Endothelial cell of hepatic sinusoid (primary cell): ENCODE measurements at regions not wholly inside any gene's neighbourhood (a gene's known extent, or its start where the extent isn't known, plus 50 kb on each side); places are given as distances from the start of the nearest gene placed in this dataset.
"Not testable (repeated sequence)": the region's sequence is repeated elsewhere in the genome, so short reads cannot be mapped to it uniquely, and the experiment has no call there.

Experiments
- in situ Hi-C: cut with HindIII; loops from 2 replicates; pipeline ENCODE4 v1.10.0; 2017; ENCODE audit warnings: low sequenced_read_pairs

DNA sequence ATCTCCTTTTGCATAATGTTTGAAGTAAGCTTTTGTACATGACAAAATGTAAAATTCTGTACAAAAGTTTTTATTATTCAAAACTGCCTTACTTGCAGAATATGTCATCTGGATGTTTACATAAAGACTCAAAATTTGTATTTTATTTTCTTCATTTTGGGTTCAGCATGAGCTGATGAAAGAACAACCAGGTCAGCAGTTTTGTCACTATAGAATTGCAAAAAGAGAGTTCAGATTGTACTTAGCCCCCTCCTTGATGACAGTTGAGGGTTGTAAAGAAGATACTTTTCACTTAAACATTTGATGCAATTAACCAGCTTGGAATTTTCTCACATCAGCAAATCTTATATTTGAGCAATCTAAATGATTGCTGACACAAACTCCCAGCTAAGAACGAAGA, 669.3 kb downstream of the PLA2G4A start:
- in situ Hi-C loops, result no loop called here

DNA sequence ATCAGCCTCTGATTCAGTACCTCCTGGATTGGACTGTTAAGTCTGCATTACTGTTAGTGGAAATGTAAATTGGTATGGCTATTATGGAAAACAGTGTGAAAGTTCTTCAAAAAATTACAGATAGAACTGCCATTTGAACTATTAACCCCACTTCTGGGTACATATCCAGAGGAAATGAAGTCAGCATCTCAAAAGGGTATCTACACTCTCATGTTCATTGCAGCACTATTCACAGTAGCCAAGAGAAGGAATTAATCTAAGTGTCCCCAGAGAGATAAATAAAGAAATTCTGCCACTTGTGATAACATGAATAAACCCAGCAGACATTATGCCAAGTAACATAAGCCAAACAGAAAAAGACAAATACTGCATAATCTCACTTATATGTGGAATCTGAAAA, 676.0 kb downstream of the PLA2G4A start:
- in situ Hi-C loops, result no loop called here

DNA sequence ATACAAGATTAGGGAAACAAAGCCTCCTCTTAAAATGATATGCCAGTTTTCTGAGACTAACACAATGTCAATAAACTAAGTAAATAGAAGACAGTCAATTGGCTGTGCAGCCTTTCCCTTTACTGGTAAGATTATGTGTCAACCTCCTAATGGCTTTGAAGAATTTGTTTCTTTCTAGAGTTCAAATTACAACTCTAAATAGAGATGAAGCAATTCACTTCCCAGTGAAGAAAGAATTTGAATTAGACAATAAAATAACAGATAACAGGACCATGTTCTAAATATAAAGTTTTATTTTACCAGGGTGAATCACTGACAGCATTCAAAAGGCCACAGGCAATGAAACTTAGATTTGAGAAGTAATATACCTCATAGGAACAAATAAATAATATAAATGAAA, 680.3 kb downstream of the PLA2G4A start:
- in situ Hi-C loops, result no loop called here

DNA sequence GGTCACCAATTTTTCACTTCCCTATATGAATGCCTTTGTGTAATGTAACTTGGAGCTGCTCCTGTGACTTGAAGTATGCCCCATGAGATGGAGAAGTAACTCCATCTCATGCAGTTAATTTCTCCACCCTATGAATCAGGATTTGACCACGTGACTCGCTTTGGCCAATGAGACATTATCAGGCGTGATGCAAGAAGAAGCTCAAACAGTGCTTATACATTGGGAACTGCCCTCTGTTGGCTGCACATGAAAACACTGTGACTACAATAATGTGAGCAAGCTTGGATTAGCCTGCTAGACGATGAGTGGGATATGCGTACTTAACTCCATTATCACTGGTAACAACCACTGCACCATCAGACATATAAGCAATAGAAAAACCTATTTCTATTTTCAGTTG, 684.4 kb downstream of the PLA2G4A start:
- in situ Hi-C loops, result no loop called here

- in situ Hi-C loops, result no loop called here
Measured at GRCh38 chr1:187514110-187514509, 685.4 kb downstream of the PLA2G4A start.

GRCh38 chr1:187516874-187517273, 688.1 kb downstream of the PLA2G4A start:
- in situ Hi-C loops, result no loop called here

- in situ Hi-C loops, result no loop called here
Measured at GRCh38 chr1:187517546-187517945, 688.8 kb downstream of the PLA2G4A start.

GRCh38 chr1:187527346-187527745, 698.6 kb downstream of the PLA2G4A start:
- in situ Hi-C loops, result no loop called here

DNA sequence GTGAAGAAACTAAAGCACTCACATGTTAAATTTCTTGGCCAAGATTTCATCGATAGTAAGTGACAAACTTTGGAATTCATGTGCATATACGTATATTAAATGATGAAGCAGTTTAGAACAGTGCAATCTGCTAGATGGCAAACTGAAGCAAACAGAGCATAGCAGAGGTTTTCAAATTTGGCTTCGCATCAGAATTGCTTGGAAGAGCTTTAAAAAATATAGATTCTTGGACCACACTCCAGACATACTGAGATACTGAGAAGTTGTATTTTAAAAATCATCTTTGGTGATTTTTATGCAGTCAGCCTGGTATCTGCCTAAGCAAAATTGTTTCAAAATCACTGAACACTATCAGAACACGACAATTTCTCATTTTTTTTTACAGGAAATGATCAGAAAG, 709.2 kb downstream of the PLA2G4A start:
- in situ Hi-C loops, result no loop called here

DNA sequence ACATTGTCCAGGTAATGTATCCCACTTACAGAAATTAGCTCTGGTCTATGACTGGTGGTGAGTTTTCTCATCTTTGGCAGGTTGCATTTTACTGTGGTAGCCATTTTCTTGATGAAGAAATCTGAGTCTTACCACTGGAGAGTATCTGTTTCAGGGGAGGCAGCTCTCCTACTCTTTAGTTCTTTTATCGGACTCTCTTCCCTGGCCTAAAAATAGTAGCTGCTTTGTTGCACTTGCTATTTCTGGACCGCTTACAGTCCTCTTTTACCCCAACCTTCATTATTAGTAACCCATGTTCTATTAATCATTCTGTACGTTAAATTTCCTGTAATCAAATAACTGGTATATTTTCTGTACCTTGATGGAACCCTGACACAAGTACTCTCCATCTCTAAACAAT, 720.8 kb downstream of the PLA2G4A start:
- in situ Hi-C loops, result no loop called here

DNA sequence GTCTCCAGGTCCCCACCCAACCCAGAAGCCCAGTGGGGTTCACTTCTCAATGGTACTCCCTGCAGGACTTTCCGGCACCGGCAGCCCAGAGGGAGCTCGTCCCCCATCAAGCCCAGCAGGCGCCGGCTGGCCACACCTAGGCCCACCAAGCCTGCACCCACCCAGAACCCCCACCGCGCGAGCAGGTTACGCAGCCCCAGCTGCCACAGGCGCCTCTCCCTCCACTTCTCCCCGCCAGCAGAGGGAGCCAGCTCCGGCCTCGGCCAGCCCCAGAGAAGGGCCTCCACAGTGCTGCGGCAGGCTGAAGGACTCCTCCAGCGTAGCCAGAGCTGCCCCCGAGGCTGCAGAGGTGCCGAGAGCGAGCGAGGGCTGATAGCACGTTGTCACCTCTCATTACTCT, 722.3 kb downstream of the PLA2G4A start:
- in situ Hi-C loops, result no loop called here

DNA sequence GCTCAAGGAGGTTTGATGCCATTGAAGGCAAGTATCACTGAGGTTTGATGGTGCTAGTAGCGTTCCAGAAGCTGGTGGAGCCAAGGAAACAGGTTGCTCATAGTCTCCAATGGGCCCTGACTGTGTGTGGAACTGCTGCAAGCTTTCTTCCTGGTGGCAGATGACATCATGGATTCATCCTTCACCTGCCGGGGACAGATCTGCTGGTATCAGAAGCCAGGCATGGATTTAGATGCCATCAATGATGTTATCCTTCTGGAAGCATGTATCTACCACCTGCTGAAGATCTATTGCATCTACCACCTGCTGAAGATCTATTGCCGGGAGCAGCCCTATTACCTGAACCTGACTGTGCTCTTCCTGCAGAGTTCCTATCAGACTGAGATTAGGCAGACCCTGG, 734.4 kb downstream of the PLA2G4A start:
- in situ Hi-C loops, result no loop called here

DNA sequence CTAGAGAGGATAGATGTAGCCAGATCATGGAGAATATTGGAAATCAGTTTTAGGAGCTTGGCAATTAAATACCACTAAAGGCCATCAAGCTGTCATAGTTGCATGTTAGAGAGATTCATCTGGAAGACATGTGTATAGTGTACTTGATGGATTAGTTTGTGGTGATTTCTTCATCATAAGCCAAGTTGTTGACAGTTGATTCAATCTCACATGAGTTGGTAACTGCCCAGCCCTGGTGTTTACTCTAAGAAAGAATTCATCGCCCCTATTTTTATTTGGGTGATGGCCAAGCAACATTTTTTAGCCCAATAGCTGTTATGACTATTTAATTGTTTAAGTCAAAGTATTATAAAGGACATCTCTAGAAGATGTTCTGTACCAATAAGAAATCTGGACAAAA, 737.6 kb downstream of the PLA2G4A start:
- in situ Hi-C loops, result no loop called here

GRCh38 chr1:187568067-187568466, 739.3 kb downstream of the PLA2G4A start:
- in situ Hi-C loops, result no loop called here

- in situ Hi-C loops, result no loop called here
Measured at GRCh38 chr1:187570166-187570565, 741.4 kb downstream of the PLA2G4A start.

GRCh38 chr1:187577610-187578009, 748.9 kb downstream of the PLA2G4A start:
- in situ Hi-C loops, result no loop called here

- in situ Hi-C loops, result no loop called here
Measured at GRCh38 chr1:187588917-187589316, 760.2 kb downstream of the PLA2G4A start.

DNA sequence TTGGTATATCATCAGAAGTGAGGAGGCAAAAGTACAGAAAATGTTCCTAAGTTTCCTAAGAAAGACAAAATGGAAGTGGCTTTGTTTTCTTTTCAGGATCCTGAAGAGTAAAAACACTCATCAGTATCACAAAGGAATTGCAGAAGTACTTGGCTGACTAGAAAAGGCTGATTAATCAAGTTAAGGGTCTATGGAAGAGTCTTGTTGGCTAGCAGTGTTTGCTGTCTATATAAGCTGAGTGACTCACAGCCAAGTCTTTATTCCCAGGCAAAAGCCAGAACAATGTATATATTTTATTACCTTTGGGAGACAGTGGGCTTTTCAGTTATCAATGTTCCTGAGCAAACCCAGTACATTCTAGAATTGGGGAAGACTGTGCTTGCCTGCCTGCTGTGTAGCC, 777.0 kb downstream of the PLA2G4A start:
- in situ Hi-C loops, result no loop called here

DNA sequence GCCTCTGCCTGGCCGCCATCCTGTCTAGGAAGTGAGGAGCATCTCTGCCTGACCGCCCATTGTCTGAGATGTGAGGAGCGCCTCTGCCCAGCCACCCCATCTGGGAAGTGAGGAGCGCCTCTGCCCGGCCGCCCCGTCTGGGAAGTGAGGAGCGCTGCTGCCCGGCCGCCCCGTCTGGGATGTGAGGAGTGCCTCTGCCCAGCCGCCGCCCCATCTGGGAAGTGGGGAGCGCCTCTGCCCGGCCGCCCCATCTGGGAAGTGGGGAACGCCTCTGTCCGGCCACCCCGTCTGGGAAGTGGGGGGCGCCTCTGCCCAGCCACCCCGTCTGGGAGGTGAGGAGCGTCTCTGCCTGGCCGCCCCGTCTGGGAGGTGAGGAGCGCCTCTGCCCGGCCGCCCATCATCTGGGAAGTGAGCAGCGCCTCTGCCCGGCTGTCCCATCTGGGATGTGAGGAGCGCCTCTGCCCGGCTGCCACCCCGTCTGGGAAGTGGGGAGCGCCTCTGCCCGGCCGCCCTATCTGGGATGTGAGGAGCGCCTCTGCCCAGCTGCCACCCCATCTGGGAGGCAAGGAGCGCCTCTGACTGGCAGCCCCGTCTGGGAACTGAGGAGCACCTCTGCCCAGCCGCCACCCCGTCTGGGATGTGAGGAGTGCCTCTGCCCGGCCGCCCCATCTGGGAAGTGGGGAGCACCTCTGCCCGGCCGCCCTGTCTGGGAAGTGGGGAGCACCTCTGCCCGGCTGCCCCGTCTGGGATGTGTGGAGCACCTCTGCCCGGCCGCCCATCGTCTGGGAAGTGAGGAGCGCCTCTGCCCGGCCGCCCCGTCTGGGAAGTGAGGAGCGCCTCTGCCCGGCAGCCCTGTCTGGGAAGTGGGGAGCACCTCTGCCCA, 787.3 kb downstream of the PLA2G4A start:
- in situ Hi-C loops, result not testable (repeated sequence)

DNA sequence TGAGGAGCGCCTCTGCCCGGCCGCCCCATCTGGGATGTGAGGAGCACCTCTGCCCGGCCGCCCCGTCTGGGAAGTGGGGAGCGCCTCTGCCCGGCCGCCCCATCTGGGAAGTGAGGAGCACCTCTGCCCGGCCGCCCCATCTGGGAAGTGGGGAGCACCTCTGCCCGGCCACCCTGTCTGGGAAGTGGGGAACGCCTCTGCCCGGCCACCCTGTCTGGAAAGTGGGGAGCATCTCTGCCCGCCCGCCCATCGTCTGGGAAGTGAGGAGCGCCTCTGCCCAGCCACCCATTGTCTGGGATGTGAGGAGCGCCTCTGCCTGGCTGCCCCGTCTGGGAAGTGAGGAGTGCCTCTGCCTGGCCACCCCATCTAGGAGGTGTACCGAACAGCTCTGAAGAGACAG, 788.1 kb downstream of the PLA2G4A start:
- in situ Hi-C loops, result not testable (repeated sequence)

DNA sequence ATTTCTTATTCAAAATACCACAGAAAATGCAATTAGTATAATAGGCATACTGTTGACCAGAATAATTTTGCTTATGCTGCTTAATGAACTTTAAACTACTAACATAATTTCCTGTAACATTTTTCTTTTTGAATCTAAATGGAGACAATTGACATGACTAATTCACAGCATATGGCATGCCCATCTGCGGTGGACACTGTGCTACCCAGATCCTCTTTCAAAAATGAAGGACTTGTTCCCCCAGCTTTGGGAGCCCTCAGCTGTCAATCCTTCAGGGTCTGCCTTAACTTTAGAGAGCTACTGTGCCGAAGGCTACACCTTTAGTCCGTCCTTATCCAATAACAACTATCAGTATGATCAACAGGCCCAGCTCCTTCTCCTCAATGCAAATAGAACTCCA, 789.0 kb downstream of the PLA2G4A start:
- in situ Hi-C loops, result no loop called here

DNA sequence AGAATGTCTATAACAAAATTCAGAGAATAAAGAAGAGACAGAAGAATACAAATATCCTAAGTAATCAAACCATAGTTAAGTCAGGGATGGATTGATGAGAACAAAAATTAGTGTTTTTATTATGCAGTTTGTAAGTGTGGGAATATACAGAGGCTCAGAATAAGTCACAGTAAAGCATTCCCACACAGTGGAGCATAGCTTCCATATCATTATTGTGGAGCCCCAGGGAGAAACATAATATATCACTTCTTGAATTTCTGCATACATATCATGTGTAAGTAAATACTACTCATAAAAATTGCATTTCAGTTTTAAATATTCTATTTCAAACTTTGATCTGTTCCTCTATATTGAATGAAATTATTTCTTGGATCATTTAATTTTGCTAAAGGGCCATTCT, 790.4 kb downstream of the PLA2G4A start:
- in situ Hi-C loops, result no loop called here

GRCh38 chr1:187621951-187622350, 793.2 kb downstream of the PLA2G4A start:
- in situ Hi-C loops, result no loop called here
